ENCODE measurements at regions not wholly inside any gene's neighbourhood (a gene's known extent, or its start where the extent isn't known, plus 50 kb on each side); places are given as distances from the start of the nearest gene placed in this dataset.

DNA sequence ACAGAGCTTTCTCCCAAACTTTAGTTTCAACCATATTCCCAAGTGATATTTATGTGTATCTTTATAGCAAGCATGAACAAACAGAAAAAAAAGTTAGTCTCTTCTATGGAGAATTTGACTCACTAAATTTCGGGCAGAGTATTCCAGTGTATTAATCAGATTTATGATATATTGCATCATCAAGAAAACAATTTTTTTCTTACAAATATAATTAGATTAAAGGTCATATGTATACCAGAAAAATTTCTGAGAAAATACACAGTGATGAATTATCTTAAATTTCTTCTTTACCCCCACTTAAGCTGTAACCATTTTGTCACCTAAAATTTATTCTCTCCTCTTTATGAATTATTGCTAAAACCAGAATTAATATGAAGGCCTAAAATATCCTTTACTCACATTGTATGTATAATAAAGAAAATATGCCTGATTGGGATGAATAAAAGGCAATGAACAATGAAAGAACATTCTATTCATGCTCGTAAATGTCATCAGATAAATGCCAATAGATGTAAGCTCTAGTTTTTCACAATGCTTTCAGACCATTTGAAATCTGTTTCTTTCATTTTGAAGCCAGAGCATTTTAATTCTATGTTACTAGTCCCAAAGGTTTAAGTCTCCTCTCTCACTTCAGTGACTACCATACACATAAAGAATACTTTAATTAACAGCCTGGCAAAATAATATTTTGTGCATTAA lies 192.1 kb downstream of the HGF start:
- TF ChIP-seq, protein P1, sequence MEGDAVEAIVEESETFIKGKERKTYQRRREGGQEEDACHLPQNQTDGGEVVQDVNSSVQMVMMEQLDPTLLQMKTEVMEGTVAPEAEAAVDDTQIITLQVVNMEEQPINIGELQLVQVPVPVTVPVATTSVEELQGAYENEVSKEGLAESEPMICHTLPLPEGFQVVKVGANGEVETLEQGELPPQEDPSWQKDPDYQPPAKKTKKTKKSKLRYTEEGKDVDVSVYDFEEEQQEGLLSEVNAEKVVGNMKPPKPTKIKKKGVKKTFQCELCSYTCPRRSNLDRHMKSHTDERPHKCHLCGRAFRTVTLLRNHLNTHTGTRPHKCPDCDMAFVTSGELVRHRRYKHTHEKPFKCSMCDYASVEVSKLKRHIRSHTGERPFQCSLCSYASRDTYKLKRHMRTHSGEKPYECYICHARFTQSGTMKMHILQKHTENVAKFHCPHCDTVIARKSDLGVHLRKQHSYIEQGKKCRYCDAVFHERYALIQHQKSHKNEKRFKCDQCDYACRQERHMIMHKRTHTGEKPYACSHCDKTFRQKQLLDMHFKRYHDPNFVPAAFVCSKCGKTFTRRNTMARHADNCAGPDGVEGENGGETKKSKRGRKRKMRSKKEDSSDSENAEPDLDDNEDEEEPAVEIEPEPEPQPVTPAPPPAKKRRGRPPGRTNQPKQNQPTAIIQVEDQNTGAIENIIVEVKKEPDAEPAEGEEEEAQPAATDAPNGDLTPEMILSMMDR (IDR thresholded peaks at IDR 0.05; ENCODE audit: insufficient read depth, low read depth, low read length, missing control alignments) = no peak
- H3K4me3 ChIP-seq (ENCODE audit: low read depth, low read length) = no peak overlapping the region
- DNase-seq (ENCODE audit: low read depth) = no peak

GRCh38 chr7:81574723-81575326 lies 195.0 kb downstream of the HGF start:
- TF ChIP-seq, protein P1 (IDR thresholded peaks at IDR 0.05; ENCODE audit: insufficient read depth, low read depth, low read length, missing control alignments) = no peak
- no peak overlapping the region for H3K4me3 ChIP-seq (ENCODE audit: low read depth, low read length)
- no peak for DNase-seq (ENCODE audit: low read depth)

DNA sequence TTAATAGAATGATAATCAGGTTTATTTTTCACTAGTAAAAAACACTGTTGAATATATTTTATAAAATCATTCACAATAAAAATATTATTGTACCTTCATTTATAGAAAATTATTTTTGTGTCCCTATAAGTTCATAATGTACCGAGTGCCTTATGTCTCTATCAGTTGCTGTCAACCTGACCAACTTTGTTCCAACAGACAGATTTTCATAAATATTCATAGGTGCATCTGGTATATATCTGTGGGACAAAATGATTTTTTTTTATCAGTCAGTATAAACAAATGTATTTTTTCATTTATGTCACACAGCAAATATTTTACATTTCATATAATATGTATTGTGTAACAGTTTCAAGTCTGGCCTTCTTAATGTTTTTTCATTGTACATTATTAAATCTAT lies 195.9 kb downstream of the HGF start:
- TF ChIP-seq, protein P1 (IDR thresholded peaks at IDR 0.05; ENCODE audit: insufficient read depth, low read depth, low read length, missing control alignments) = no peak
- H3K4me3 ChIP-seq (ENCODE audit: low read depth, low read length) = no peak overlapping the region
- DNase-seq (ENCODE audit: low read depth) = no peak

DNA sequence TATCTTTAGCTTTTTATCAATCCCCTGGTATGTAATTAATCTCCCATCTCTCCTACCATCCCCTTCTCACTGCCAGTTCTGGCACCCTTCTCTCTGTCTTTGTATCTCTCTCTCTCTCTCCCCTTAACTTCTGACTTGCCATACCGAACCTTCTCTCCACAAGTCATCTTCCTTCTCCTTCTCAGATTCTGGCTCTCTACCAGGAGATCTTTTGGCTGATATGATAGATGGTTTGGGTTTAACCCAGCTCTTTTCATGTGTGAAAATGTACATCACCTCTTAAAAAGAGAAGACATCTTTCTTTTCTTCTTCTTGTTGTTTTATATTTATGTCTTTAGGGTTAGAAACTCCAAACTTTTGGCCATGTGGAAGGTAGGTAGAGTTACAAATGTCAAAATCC lies 196.7 kb downstream of the HGF start:
- H3K4me3 ChIP-seq (ENCODE audit: low read depth, low read length) = no peak overlapping the region
- TF ChIP-seq, protein P1 (IDR thresholded peaks at IDR 0.05; ENCODE audit: insufficient read depth, low read depth, low read length, missing control alignments) = no peak
- no peak for DNase-seq (ENCODE audit: low read depth)

DNA sequence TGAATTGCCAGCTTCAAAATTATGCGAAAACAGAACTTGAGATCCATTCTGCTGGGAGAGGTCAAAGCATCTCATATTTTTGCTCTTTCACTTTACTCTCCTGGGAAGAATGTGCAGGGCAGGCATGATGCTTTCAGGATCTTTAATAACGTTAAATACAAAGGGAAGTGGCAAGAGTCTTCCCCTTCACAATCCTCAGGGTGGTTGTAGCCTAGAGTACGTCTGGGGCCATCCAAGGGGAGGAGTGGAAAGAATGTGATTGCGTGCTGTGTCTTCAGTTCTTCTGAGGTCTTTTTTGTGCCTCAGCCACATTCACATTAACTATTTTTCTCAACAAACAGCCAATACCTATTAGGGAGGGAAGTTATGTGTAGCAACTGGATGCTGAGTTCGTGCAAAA lies 207.3 kb downstream of the HGF start:
- no peak overlapping the region for H3K4me3 ChIP-seq (ENCODE audit: low read depth, low read length)
- no peak for DNase-seq (ENCODE audit: low read depth)
- TF ChIP-seq, protein P1 (IDR thresholded peaks at IDR 0.05; ENCODE audit: insufficient read depth, low read depth, low read length, missing control alignments) = no peak

DNA sequence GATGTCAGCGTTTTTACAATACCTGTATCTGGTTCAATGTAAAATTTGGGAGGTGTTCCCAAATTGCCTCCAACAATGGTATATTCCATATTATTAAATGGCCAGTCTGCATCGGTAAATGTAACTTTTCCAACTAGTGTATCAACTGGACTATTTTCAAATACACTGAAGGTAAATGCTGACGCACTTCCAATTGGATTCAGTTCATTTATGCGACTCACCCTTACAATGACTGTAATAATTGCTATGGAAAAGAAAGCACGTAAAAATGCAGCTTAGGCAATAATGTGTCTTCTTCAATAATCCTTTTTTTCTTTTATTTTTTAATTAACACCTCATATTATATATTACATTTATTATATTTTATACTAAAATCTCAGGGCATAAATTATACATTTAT lies 209.1 kb downstream of the HGF start:
- TF ChIP-seq, protein P1 (IDR thresholded peaks at IDR 0.05; ENCODE audit: insufficient read depth, low read depth, low read length, missing control alignments) = no peak
- H3K4me3 ChIP-seq (ENCODE audit: low read depth, low read length) = no peak overlapping the region
- no peak for DNase-seq (ENCODE audit: low read depth)
